SK-N-MC (cell line): ENCODE measurements at regions not wholly inside any gene's neighbourhood (a gene's known extent, or its start where the extent isn't known, plus 50 kb on each side); places are given as distances from the start of the nearest gene placed in this dataset.
"Not testable (repeated sequence)": the region's sequence is repeated elsewhere in the genome, so short reads cannot be mapped to it uniquely, and the experiment has no call there.

ENCODE experiments used
- EZH2 ChIP-seq: fragments of 200-600 bp; sonication (generic); IDR thresholded peaks from one replicate; pipeline ENCODE4 v1.6.1; 2017; ENCODE audit warnings: antibody characterized with exemption
- FOXP2 ChIP-seq: optimal IDR thresholded peaks from 2 replicates; pipeline ENCODE3; 2011; ENCODE audit warnings: mild to moderate bottlenecking, moderate library complexity; ENCODE audit not compliant: insufficient read depth; ENCODE audit errors: extremely low read length, control extremely low read depth
- POLR2AphosphoS5 ChIP-seq: IDR thresholded peaks from 2 replicates; pipeline ENCODE4 v1.6.1; 2012; ENCODE audit warnings: mild to moderate bottlenecking, low read depth, low read length, borderline replicate concordance

- not testable (repeated sequence) for TF ChIP-seq POLR2AphosphoS5, EZH2, FOXP2
These were observed 193.2 kb upstream of the PLGLB2 start for GRCh38 chr2:87554678-87555077.
